Mucosa of descending colon (tissue), 3 donors: ENCODE measurements at regions not wholly inside any gene's neighbourhood (a gene's known extent, or its start where the extent isn't known, plus 50 kb on each side); places are given as distances from the start of the nearest gene placed in this dataset.

Experiments used
- ATAC-seq: fragments of 200-7000 bp; cut with Tn5 transposase; one replicate; pipeline ENCODE4 v1.9.1; 2020; ENCODE audit warnings: mild to moderate bottlenecking, moderate library complexity
- DNase-seq, 3 donors: peaks; one replicate each; pipeline ENCODE4 v3.0.0-alpha.2; 2020
- H3K36me3 ChIP-seq: fragments of 200-600 bp; one replicate; pipeline ENCODE4 v1.8.0; 2021; ENCODE audit warnings: low read depth, mild to moderate bottlenecking
- H3K4me1 ChIP-seq: fragments of 200-600 bp; one replicate; pipeline ENCODE4 v1.8.0; 2021; ENCODE audit warnings: low read depth, mild to moderate bottlenecking
- H3K4me3 ChIP-seq: fragments of 200-600 bp; one replicate; pipeline ENCODE4 v1.8.0; 2021; ENCODE audit warnings: mild to moderate bottlenecking
- H3K9me3 ChIP-seq: fragments of 200-600 bp; one replicate; pipeline ENCODE4 v1.8.0; 2021; ENCODE audit warnings: mild to moderate bottlenecking
- intact Hi-C, 2 donors: fragments of 100-400 bp; cut with DNase I in 1 of 2; cut with micrococcal nuclease in 1 of 2; formaldehyde crosslinking; loops; one replicate each; pipeline versions ENCODE4 v1.11.0 to v1.11.1; 2022; cut with DNase I, micrococcal nuclease
- TF ChIP-seq, protein P1 (sequence below): fragments of 200-600 bp; IDR thresholded peaks from one replicate; pipeline ENCODE4 v1.8.0; 2022; ENCODE audit warnings: antibody characterized with exemption, mild to moderate bottlenecking
- donor health status: DM: no; HTN: no; CAD: no; lungs with moderate emphysema.
- donor health status: DM: no; HTN: no; CAD: no.
- donor health status: DM: no; HTN: yes; CAD: no.

DNA sequence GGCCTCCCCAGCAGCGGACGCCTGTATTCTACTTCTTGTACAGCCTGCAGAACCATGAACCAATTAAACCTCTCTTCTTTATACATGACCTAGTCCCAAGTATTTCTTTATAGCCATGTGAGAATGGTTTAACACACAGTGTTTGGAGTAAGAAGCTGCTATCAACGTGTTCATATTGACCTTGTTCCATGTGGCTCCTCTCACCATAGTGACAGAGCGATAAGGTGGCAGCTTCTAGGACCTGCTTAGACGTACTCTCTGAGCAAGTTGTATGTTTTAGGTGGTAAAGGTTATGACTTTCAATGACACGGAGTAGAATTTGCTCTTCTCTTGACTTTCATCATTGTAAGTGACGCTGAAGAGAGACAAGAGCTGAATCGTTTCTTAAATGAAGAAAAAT lies 157.7 kb upstream of the SLCO3A1 start:
- ATAC-seq, result no peak
- Histone ChIP-seq H3K4me1 (peaks cover 4% of the 10 kb centered on the region), H3K9me3 (no peaks in the 10 kb centered on the region), H3K36me3 (peaks cover 3% of the 10 kb centered on the region), H3K4me3 (no peak overlapping the region)
- intact Hi-C loops, result no loop called here
- TF ChIP-seq, protein P1, sequence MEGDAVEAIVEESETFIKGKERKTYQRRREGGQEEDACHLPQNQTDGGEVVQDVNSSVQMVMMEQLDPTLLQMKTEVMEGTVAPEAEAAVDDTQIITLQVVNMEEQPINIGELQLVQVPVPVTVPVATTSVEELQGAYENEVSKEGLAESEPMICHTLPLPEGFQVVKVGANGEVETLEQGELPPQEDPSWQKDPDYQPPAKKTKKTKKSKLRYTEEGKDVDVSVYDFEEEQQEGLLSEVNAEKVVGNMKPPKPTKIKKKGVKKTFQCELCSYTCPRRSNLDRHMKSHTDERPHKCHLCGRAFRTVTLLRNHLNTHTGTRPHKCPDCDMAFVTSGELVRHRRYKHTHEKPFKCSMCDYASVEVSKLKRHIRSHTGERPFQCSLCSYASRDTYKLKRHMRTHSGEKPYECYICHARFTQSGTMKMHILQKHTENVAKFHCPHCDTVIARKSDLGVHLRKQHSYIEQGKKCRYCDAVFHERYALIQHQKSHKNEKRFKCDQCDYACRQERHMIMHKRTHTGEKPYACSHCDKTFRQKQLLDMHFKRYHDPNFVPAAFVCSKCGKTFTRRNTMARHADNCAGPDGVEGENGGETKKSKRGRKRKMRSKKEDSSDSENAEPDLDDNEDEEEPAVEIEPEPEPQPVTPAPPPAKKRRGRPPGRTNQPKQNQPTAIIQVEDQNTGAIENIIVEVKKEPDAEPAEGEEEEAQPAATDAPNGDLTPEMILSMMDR, result no peak
- DNase-seq, result no peak

DNA sequence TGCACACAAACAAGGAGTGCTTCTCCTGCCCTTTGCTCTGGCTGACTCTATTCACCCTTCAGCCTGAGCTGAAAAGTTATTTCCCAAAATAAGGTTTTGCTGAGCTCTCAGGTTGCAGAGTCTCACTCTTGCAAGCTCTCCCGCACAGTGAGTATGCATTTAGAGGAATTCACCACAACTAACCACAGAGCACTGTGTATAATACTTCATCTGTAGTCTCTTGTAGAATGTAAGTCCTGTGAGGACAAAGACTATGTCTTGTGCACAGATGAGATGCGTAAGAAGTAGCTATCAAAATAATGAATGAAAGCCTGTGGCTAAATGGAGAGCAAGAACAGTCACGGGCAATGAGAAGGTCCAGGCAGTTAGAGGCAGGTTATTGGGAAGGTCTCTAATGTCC lies 156.5 kb upstream of the SLCO3A1 start:
- no peak for DNase-seq
- no peaks in the 10 kb centered on the region for H3K9me3 ChIP-seq
- no peak for ATAC-seq
- intact Hi-C loops, result no loop called here
- peaks cover 3% of the 10 kb centered on the region for H3K36me3 ChIP-seq
- H3K4me3 ChIP-seq, result no peak overlapping the region
- H3K4me1 ChIP-seq, result peaks cover 4% of the 10 kb centered on the region
- TF ChIP-seq, protein P1, result no peak

DNA sequence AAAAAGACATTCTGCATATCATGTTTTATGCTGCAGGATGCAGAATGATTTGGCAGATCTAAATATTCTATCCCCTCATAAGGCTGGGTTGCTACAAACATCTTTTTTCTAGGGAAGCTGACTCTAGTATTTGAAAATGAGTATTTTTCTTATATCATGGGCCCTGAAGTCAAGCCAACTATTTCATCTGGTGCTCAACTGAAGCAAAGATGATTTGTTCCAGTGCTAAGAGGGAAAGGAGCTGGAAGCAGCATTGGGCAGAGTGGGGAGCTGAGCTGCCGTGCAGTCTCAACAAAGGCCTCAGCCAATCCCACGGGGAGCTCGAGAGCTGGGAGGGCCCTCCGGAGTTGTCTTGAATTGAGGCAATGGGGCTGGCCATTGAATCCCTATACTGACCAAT lies 155.3 kb upstream of the SLCO3A1 start:
- no peak overlapping the region for H3K4me3 ChIP-seq
- peaks cover 3% of the 10 kb centered on the region for H3K36me3 ChIP-seq
- DNase-seq, result no peak
- intact Hi-C loops, result no loop called here
- no peaks in the 10 kb centered on the region for H3K9me3 ChIP-seq
- no peak for ATAC-seq
- peaks cover 4% of the 10 kb centered on the region for H3K4me1 ChIP-seq
- TF ChIP-seq, protein P1, result no peak

DNA sequence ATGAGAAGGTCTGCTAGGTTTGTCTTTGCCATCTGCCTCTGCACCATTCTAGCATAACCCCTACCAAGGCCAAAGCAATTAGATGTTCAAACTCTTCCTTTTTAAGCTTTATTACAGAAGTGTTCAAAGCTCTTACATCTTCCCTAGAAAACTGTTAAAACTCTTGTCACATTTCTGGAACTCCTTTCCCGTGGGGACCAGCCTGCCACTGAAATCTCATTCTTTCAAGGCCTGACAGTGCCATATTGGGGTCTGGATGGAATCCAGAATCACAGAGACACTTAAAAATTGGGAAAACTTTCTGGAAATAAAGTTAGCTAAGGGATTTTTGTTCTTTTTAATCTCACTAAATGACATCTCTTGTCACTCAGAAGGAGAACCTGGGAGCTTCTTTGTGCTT lies 153.8 kb upstream of the SLCO3A1 start:
- DNase-seq, result no peak
- Histone ChIP-seq H3K4me3 (no peak overlapping the region), H3K9me3 (no peaks in the 10 kb centered on the region), H3K4me1 (peaks cover 4% of the 10 kb centered on the region), H3K36me3 (peaks cover 2% of the 10 kb centered on the region)
- ATAC-seq, result no peak
- TF ChIP-seq, protein P1, result no peak
- intact Hi-C loops, result loop anchor here (10.0 kb wide), 1 partner anchor 375 kb away; no protein-coding TSS in a partner anchor

DNA sequence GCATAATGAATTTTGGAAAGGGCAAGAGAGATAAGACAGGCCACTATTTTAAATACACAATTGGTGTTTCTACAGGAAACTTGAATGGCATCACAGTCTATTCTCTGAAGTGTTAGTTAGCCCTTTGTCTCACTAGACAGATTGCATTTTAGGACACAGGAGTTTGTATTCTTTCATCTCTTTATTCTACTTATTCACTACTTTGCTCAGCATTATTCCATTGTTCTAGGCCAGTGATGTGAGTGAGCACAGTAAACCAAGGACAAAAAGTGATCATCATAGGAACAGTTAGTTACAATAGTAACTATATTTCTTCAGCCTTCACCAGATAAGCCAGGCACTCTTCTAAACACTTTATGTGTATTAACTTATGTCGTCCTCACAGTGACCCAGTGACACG lies 150.2 kb upstream of the SLCO3A1 start:
- TF ChIP-seq, protein P1, result no peak
- no peaks in the 10 kb centered on the region for H3K36me3 ChIP-seq
- no peak overlapping the region for H3K4me3 ChIP-seq
- ATAC-seq (no peak), DNase-seq (no peak)
- intact Hi-C loops, result loop anchor here (10.0 kb wide), 1 partner anchor 372 kb away; no protein-coding TSS in a partner anchor
- no peaks in the 10 kb centered on the region for H3K9me3 ChIP-seq
- H3K4me1 ChIP-seq, result no peaks in the 10 kb centered on the region

DNA sequence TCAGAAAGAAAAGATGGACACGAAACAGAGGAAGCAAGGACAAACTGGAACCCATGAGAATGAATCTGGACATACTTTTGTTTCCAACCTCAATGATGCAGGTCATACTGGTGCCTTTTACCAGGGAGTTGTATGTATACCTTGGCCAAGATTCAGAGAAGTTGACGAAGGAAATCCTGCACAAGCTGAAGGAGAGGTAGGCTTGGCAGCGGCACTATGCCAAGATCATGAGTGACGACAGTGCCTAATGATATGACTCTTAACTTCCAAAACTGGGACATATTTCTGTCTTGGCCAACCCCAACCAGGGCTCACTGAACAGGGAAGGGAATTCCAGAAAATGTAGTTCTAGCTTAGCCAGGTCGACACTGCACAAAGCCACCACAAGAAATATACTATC lies 149.2 kb upstream of the SLCO3A1 start:
- DNase-seq (peak in 1 of 3 donors; percentile 9), ATAC-seq (no peak)
- Histone ChIP-seq H3K4me3 (no peak overlapping the region), H3K4me1 (no peaks in the 10 kb centered on the region), H3K9me3 (no peaks in the 10 kb centered on the region), H3K36me3 (no peaks in the 10 kb centered on the region)
- TF ChIP-seq, protein P1, result no peak
- intact Hi-C loops, result loop anchor here (10.0 kb wide), 1 partner anchor 370 kb away; no protein-coding TSS in a partner anchor
